ENCODE measurements at regions not wholly inside any gene's neighbourhood (a gene's known extent, or its start where the extent isn't known, plus 50 kb on each side); places are given as distances from the start of the nearest gene placed in this dataset.

DNA sequence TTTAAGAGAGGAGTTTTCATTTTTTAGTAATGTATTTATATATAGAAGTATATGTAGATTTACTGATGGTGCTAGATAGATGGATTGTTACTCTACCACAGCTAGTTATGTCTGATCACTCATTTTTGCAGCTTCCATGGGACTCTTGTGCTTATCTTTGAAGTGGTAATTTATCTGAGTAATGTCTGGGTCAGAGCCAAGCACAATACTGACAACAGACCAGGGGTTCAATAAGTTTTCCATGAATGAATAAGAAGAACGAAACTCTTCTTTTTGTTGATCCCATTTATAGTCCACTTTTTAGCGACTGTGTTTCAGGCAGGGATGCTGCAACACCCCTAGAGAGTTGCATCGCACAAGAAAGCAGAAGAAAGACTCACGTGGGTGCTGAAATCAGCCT is 935.2 kb downstream of the PLA2G4A start:
- TF ChIP-seq, protein P1, sequence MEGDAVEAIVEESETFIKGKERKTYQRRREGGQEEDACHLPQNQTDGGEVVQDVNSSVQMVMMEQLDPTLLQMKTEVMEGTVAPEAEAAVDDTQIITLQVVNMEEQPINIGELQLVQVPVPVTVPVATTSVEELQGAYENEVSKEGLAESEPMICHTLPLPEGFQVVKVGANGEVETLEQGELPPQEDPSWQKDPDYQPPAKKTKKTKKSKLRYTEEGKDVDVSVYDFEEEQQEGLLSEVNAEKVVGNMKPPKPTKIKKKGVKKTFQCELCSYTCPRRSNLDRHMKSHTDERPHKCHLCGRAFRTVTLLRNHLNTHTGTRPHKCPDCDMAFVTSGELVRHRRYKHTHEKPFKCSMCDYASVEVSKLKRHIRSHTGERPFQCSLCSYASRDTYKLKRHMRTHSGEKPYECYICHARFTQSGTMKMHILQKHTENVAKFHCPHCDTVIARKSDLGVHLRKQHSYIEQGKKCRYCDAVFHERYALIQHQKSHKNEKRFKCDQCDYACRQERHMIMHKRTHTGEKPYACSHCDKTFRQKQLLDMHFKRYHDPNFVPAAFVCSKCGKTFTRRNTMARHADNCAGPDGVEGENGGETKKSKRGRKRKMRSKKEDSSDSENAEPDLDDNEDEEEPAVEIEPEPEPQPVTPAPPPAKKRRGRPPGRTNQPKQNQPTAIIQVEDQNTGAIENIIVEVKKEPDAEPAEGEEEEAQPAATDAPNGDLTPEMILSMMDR (IDR thresholded peaks at IDR 0.05; ENCODE audit: insufficient read depth, low read length, missing control alignments): no peak
- H3K4me3 ChIP-seq (ENCODE audit: low read depth, low read length): no peak overlapping the region
- ChIA-PET CTCF (no interaction called here), POLR2A (no interaction called here)
- DNase-seq (ENCODE audit: low read depth, low spot score): no peak

GRCh38 chr1:187771396-187771795 is 942.6 kb downstream of the PLA2G4A start:
- ChIA-PET CTCF (no interaction called here), POLR2A (no interaction called here)
- no peak overlapping the region for H3K4me3 ChIP-seq (ENCODE audit: low read depth, low read length)
- DNase-seq (ENCODE audit: low read depth, low spot score): no peak
- TF ChIP-seq, protein P1 (IDR thresholded peaks at IDR 0.05; ENCODE audit: insufficient read depth, low read length, missing control alignments): no peak

GRCh38 chr1:187773168-187773567 is 944.4 kb downstream of the PLA2G4A start:
- POLR2A ChIA-PET: no interaction called here
- H3K4me3 ChIP-seq (ENCODE audit: low read depth, low read length): no peak overlapping the region
- TF ChIP-seq, protein P1 (IDR thresholded peaks at IDR 0.05; ENCODE audit: insufficient read depth, low read length, missing control alignments): no peak
- CTCF ChIA-PET: no interaction called here
- DNase-seq (ENCODE audit: low read depth, low spot score): no peak

- ChIA-PET CTCF (no interaction called here), POLR2A (no interaction called here)
- TF ChIP-seq, protein P1 (IDR thresholded peaks at IDR 0.05; ENCODE audit: insufficient read depth, low read length, missing control alignments): no peak
These were observed 959.0 kb downstream of the PLA2G4A start for GRCh38 chr1:187787736-187788135.

GRCh38 chr1:187788718-187789117 is 960.0 kb downstream of the PLA2G4A start:
- H3K4me3 ChIP-seq (ENCODE audit: low read depth, low read length): no peak overlapping the region
- ChIA-PET POLR2A (no interaction called here), CTCF (no interaction called here)
- no peak for DNase-seq (ENCODE audit: low read depth, low spot score)
- TF ChIP-seq, protein P1 (IDR thresholded peaks at IDR 0.05; ENCODE audit: insufficient read depth, low read length, missing control alignments): no peak

More at GRCh38 chr1:187787736-187788135, 959.0 kb downstream of the PLA2G4A start:
- no peak overlapping the region for H3K4me3 ChIP-seq (ENCODE audit: low read depth, low read length)
- DNase-seq (ENCODE audit: low read depth, low spot score): no peak

GRCh38 chr1:187790724-187791123 is 962.0 kb downstream of the PLA2G4A start:
- H3K4me3 ChIP-seq (ENCODE audit: low read depth, low read length): no peak overlapping the region
- TF ChIP-seq, protein P1 (IDR thresholded peaks at IDR 0.05; ENCODE audit: insufficient read depth, low read length, missing control alignments): no peak
- ChIA-PET POLR2A (no interaction called here), CTCF (no interaction called here)
- DNase-seq (ENCODE audit: low read depth, low spot score): no peak
